ENCODE measurements at regions not wholly inside any gene's neighbourhood (a gene's known extent, or its start where the extent isn't known, plus 50 kb on each side); places are given as distances from the start of the nearest gene placed in this dataset.
"Not testable (repeated sequence)": the region's sequence is repeated elsewhere in the genome, so short reads cannot be mapped to it uniquely, and the experiment has no call there.

DNA sequence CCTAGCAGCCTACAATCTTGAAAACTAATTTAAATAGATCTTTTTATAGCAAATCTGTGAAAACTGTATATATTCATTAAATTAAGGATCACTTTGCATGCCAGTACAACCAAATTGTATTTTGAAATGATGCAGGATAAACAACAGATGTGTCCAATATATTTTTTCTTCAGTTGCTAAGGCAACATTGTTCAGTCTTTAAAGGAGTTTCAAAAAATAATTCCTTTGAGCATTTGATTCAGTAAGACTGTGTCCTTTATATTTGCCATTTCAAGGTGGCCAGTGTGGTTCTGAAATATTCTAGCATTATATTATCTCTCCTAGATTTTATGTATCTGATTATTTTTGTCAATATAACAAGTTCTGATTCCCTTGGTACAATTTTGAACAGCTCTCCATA, 254.7 kb downstream of the PLOD2 start:
- no peak for DNase-seq (ENCODE audit: low spot score)
- Histone ChIP-seq H3K4me3 (no peak overlapping the region), H3K27me3 (replicated peaks; ENCODE audit: insufficient read depth) (no peaks in the 10 kb centered on the region), H3K27ac (no peak overlapping the region), H3K9me3 (no peaks in the 10 kb centered on the region), H3K4me1 (ENCODE audit: control insufficient read depth in 1 of 2, low read depth in 2 of 2) (peaks cover 0 to 2% of the 10 kb centered on the region in 2 donors), H3K36me3 (no peaks in the 10 kb centered on the region)
- TF ChIP-seq, protein P1, sequence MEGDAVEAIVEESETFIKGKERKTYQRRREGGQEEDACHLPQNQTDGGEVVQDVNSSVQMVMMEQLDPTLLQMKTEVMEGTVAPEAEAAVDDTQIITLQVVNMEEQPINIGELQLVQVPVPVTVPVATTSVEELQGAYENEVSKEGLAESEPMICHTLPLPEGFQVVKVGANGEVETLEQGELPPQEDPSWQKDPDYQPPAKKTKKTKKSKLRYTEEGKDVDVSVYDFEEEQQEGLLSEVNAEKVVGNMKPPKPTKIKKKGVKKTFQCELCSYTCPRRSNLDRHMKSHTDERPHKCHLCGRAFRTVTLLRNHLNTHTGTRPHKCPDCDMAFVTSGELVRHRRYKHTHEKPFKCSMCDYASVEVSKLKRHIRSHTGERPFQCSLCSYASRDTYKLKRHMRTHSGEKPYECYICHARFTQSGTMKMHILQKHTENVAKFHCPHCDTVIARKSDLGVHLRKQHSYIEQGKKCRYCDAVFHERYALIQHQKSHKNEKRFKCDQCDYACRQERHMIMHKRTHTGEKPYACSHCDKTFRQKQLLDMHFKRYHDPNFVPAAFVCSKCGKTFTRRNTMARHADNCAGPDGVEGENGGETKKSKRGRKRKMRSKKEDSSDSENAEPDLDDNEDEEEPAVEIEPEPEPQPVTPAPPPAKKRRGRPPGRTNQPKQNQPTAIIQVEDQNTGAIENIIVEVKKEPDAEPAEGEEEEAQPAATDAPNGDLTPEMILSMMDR (IDR thresholded peaks at IDR 0.05): no peak
- ATAC-seq (ENCODE audit: insufficient number of reproducible peaks, low FRiP score, low read depth): no peak

DNA sequence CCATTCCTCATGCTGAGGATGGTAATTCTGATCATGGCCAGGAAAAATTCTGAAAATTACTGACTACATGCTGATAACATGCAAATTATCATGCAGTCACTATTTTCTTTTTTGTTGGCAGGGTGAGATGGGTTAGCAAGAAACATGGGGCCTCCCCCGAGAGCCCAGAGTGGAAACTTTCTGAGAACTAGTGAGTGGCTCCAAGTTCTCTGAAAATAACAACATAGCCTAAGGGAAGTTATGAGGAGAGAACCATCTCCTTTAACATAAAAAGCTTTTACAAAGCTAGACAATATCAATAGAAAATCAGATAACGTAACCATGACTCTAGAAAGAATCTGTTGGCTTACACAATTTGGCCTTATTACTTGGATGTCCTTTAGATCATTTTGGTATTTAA, 254.2 kb downstream of the PLOD2 start:
- peaks cover 0 to 2% of the 10 kb centered on the region in 2 donors for H3K4me1 ChIP-seq (ENCODE audit: control insufficient read depth in 1 of 2, low read depth in 2 of 2)
- no peak for DNase-seq (ENCODE audit: low spot score)
- no peak overlapping the region for H3K27ac ChIP-seq
- H3K36me3 ChIP-seq: no peaks in the 10 kb centered on the region
- no peaks in the 10 kb centered on the region for H3K9me3 ChIP-seq
- H3K27me3 ChIP-seq (replicated peaks; ENCODE audit: insufficient read depth): no peaks in the 10 kb centered on the region
- TF ChIP-seq, protein P1 (IDR thresholded peaks at IDR 0.05): no peak
- no peak for ATAC-seq (ENCODE audit: insufficient number of reproducible peaks, low FRiP score, low read depth)
- H3K4me3 ChIP-seq: no peak overlapping the region

DNA sequence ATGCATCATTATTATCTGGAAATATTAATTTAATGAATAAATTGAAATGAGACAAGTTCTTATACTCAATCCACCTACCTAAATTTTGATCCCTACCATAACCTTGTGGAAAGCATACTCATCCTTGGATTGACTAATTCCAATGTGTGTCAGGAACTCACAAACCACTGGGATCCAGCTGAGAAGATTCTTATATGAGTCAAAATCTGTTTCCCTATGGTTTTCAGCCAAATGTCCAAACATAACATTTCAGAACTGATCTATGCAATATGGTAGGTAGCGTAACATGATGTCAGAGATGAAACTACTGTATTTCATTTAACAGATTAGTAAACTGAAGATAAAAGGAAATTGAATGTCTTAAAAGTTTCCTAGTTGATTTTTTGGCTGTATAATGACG, 250.0 kb downstream of the PLOD2 start:
- Histone ChIP-seq H3K9me3 (no peaks in the 10 kb centered on the region), H3K4me1 (ENCODE audit: control insufficient read depth in 1 of 2, low read depth in 2 of 2) (no peaks in the 10 kb centered on the region), H3K36me3 (no peaks in the 10 kb centered on the region), H3K27ac (no peak overlapping the region), H3K4me3 (no peak overlapping the region), H3K27me3 (replicated peaks; ENCODE audit: insufficient read depth) (no peaks in the 10 kb centered on the region)
- TF ChIP-seq, protein P1 (IDR thresholded peaks at IDR 0.05): no peak
- DNase-seq (ENCODE audit: low spot score) (no peak), ATAC-seq (ENCODE audit: insufficient number of reproducible peaks, low FRiP score, low read depth) (no peak)

DNA sequence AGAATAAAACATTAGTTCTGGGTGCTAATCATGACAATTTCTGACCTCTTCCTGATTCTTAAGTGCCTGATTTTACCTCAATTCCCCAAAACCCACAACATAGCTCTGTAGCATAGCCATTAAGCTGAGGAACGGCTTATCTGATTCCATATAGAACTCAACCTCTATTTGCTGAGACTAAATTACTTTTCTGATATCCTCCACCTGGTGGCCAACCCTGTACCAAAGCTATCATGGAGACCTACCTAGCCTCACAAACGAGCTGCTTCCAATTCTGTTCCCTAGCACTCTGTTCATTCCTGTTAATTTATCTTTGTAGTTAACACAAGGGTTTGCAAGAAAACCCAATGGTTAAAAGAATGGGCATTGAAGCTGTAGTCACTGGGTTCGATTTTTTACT, 245.2 kb downstream of the PLOD2 start:
- ATAC-seq (ENCODE audit: insufficient number of reproducible peaks, low FRiP score, low read depth) (no peak), DNase-seq (ENCODE audit: low spot score) (no peak)
- Histone ChIP-seq H3K4me1 (ENCODE audit: control insufficient read depth in 1 of 2, low read depth in 2 of 2) (no peaks in the 10 kb centered on the region), H3K4me3 (no peak overlapping the region), H3K27me3 (replicated peaks; ENCODE audit: insufficient read depth) (no peaks in the 10 kb centered on the region), H3K36me3 (no peaks in the 10 kb centered on the region), H3K27ac (no peak overlapping the region), H3K9me3 (no peaks in the 10 kb centered on the region)
- TF ChIP-seq, protein P1 (IDR thresholded peaks at IDR 0.05): no peak

DNA sequence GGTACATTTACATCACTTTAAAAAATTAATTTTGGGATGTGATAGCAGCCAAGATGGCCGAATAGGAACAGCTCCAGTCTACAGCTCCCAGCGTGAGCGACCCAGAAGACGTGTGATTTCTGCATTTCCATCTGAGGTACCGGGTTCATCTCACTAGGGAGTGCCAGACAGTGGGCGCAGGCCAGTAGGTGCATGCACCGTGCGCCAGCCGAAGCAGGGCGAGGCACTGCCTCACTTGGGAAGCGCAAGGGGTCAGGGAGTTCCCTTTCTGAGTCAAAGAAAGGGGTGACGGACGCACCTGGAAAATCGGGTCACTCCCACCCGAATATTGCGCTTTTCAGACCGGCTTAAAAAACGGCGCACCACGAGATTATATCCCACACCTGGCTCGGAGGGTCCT, 233.2 kb downstream of the PLOD2 start:
- not testable (repeated sequence) for H3K27me3 ChIP-seq (replicated peaks; ENCODE audit: insufficient read depth); H3K36me3 ChIP-seq; H3K27ac ChIP-seq; DNase-seq (ENCODE audit: low spot score); H3K4me3 ChIP-seq; ATAC-seq (ENCODE audit: insufficient number of reproducible peaks, low FRiP score, low read depth); H3K4me1 ChIP-seq (ENCODE audit: control insufficient read depth in 1 of 2, low read depth in 2 of 2); H3K9me3 ChIP-seq

DNA sequence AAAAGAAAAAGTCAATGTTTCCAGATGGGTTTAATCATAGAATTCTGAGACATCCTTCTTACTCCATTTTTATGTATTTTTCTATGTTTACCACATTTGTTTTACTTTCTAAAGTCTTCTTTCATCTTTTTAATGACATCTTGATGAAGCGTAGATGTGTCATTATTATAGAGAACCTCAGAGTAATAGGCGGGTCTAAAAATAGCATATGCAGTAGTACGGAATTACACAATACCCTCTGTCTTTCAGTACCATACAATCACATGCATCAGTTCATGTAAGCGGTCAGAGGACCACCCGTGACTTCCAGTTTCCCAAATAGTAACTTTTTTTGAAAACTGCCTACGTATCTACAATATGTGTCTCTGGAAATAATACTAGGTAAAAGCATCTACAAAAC, 224.0 kb downstream of the PLOD2 start:
- H3K9me3 ChIP-seq: no peaks in the 10 kb centered on the region
- ATAC-seq (ENCODE audit: insufficient number of reproducible peaks, low FRiP score, low read depth): no peak
- H3K4me1 ChIP-seq (ENCODE audit: control insufficient read depth in 1 of 2, low read depth in 2 of 2): no peaks in the 10 kb centered on the region
- no peaks in the 10 kb centered on the region for H3K36me3 ChIP-seq
- H3K27ac ChIP-seq: no peak overlapping the region
- TF ChIP-seq, protein P1 (IDR thresholded peaks at IDR 0.05): no peak
- DNase-seq (ENCODE audit: low spot score): no peak
- H3K4me3 ChIP-seq: no peak overlapping the region
- no peaks in the 10 kb centered on the region for H3K27me3 ChIP-seq (replicated peaks; ENCODE audit: insufficient read depth)
